NT2/D1 (cell line): ENCODE measurements at regions not wholly inside any gene's neighbourhood (a gene's known extent, or its start where the extent isn't known, plus 50 kb on each side); places are given as distances from the start of the nearest gene placed in this dataset.

ENCODE experiments used
- SUZ12 ChIP-seq: IDR thresholded peaks from 2 replicates; pipeline ENCODE4 v1.6.1; 2011; ENCODE audit not compliant: insufficient read length, insufficient read depth; ENCODE audit errors: extremely low read depth
- YY1 ChIP-seq: IDR thresholded peaks from 2 replicates; pipeline ENCODE4 v1.6.1; 2011; ENCODE audit not compliant: insufficient read length, insufficient read depth

- no peak for TF ChIP-seq SUZ12
- TF ChIP-seq YY1 = no peak
Observed at GRCh38 chr17:49899588-49899987, 51.7 kb upstream of the TAC4 start.
